Pancreas (tissue), 10 donors: ENCODE measurements at regions not wholly inside any gene's neighbourhood (a gene's known extent, or its start where the extent isn't known, plus 50 kb on each side); places are given as distances from the start of the nearest gene placed in this dataset.

Experiments
- ATAC-seq, 4 donors: fragments of 200-7000 bp; cut with Tn5 transposase; one replicate each; pipeline versions ENCODE4 v1.8.0 to v1.9.1; 2020; ENCODE audit warnings: mild to moderate bottlenecking in 4 of 4, moderate library complexity in 4 of 4
- DNase-seq, 6 donors: peaks; one replicate each; pipeline ENCODE4 v3.0.0-alpha.2; 2020
- FAIRE-seq: peaks from 2 replicates; lab custom pipeline; 2012; peaks lifted over from hg19 to GRCh38; lab: Jason Lieb, UNC
- H3K27ac ChIP-seq, 4 donors: fragments of 200-600 bp; sonication (generic); 1 replicate in 3 of 4; 2 replicates in 1 of 4; pipeline versions ENCODE4 v1.5.0 to v1.8.0; 2020
- H3K27me3 ChIP-seq, 4 donors: fragments of 200-600 bp; one replicate each; pipeline ENCODE4 v1.8.0; 2021
- H3K36me3 ChIP-seq, 3 donors: fragments of 200-600 bp; sonication (generic) in 1 of 3; one replicate each; pipeline versions ENCODE4 v1.5.0 to v1.8.0; 2020 to 2021
- H3K4me1 ChIP-seq, 3 donors: fragments of 200-600 bp; one replicate each; pipeline ENCODE4 v1.8.0; 2021
- H3K4me3 ChIP-seq, 4 donors: fragments of 200-600 bp; sonication (generic) in 2 of 4; one replicate each; pipeline versions ENCODE4 v1.5.0 to v1.8.0; 2020 to 2021
- H3K9me3 ChIP-seq, 4 donors: fragments of 200-600 bp; one replicate each; pipeline ENCODE4 v1.8.0; 2021
- CTCF ChIP-seq, 4 donors: fragments of 200-600 bp; sonication (generic) in 3 of 4; IDR thresholded peaks; one replicate each; pipeline versions ENCODE4 v1.5.0 to v1.8.0; 2021; ENCODE audit warnings: antibody characterized with exemption in 4 of 4
- WGBS, 2 donors: extraction: QIAGEN DNeasy Blood & Tissue Kit; methylation state at CpG; one replicate each; pipeline ENCODE4 v1.1.7; 2013; 5-methylcytosine and 5-hydroxymethylcytosine counted together
- intact Hi-C, 3 donors: fragments of 100-400 bp; cut with DNase I; formaldehyde crosslinking; loops; one replicate each; pipeline versions ENCODE4 v1.11.1 to v1.14.2; 2022
- donor health status: healthy with polysubstance abuse.
- donor health status: DM: no; HTN: no; CAD: no; lungs with moderate emphysema.
- donor health status: DM: no; HTN: no; CAD: no.
- donor health status: control.
- donor health status: control.
- donor health status: Bipolar disorder and iron deficiency.
- donor health status: DM: yes; HTN: yes; CAD: no.
- donor health status: DM: no; HTN: no; CAD: no.
- donor health status: DM: no; HTN: no; CAD: no.
- donor health status: DM: yes; HTN: yes; CAD: no.

GRCh38 chr15:53437985-53438841, 321.2 kb downstream of the WDR72 start:
- FAIRE-seq (no peak), DNase-seq (no peak), ATAC-seq (peak in 1 of 4 donors; percentile 25)
- H3K4me3 ChIP-seq = no peak overlapping the region
- H3K27ac ChIP-seq = no peak overlapping the region
- no peak for TF ChIP-seq CTCF (IDR thresholded peaks at IDR 0.05)
- intact Hi-C loops = no loop called here
- no peaks in the 10 kb centered on the region for H3K27me3 ChIP-seq
- 82 to 83% methylated on average over 5 of the region's 5 CpGs for WGBS, 2 donors
- no peaks in the 10 kb centered on the region for H3K4me1 ChIP-seq
- H3K36me3 ChIP-seq = no peaks in the 10 kb centered on the region
- no peaks in the 10 kb centered on the region for H3K9me3 ChIP-seq

GRCh38 chr15:53437366-53437765, 322.1 kb downstream of the WDR72 start:
- Histone ChIP-seq H3K4me1 (no peaks in the 10 kb centered on the region), H3K9me3 (no peaks in the 10 kb centered on the region), H3K36me3 (no peaks in the 10 kb centered on the region), H3K27me3 (no peaks in the 10 kb centered on the region), H3K4me3 (no peak overlapping the region), H3K27ac (no peak overlapping the region)
- WGBS, 2 donors = 71 to 86% methylated on average over 2 of the region's 2 CpGs
- intact Hi-C loops = no loop called here
- ATAC-seq = no peak
- no peak for FAIRE-seq
- no peak for DNase-seq
- TF ChIP-seq CTCF (IDR thresholded peaks at IDR 0.05) = no peak

GRCh38 chr15:53434174-53434678, 325.2 kb downstream of the WDR72 start:
- Histone ChIP-seq H3K27ac (no peak overlapping the region), H3K27me3 (no peaks in the 10 kb centered on the region), H3K9me3 (no peaks in the 10 kb centered on the region), H3K4me1 (no peaks in the 10 kb centered on the region), H3K36me3 (no peaks in the 10 kb centered on the region), H3K4me3 (no peak overlapping the region)
- DNase-seq (no peak), FAIRE-seq (no peak), ATAC-seq (no peak)
- intact Hi-C loops = no loop called here
- 66 to 78% methylated on average over 4 of the region's 4 CpGs for WGBS, 2 donors
- no peak for TF ChIP-seq CTCF (IDR thresholded peaks at IDR 0.05)

GRCh38 chr15:53416219-53416940, 343.1 kb downstream of the WDR72 start:
- H3K9me3 ChIP-seq = no peaks in the 10 kb centered on the region
- peaks cover 0 to 9% (median 4%) of the 10 kb centered on the region in 3 donors for H3K4me1 ChIP-seq
- intact Hi-C loops = no loop called here
- no peaks in the 10 kb centered on the region for H3K27me3 ChIP-seq
- no peak for FAIRE-seq
- WGBS, 2 donors = 19 to 24% methylated on average over 2 of the region's 2 CpGs
- ATAC-seq = peak; percentile 81 to 93 (median 90)
- no peak overlapping the region for H3K4me3 ChIP-seq
- peak in 1 of 6 donors; percentile 13 for DNase-seq
- H3K36me3 ChIP-seq = no peaks in the 10 kb centered on the region
- no peak for TF ChIP-seq CTCF (IDR thresholded peaks at IDR 0.05)
- no peak overlapping the region for H3K27ac ChIP-seq
